ENCODE measurements at regions not wholly inside any gene's neighbourhood (a gene's known extent, or its start where the extent isn't known, plus 50 kb on each side); places are given as distances from the start of the nearest gene placed in this dataset.

DNA sequence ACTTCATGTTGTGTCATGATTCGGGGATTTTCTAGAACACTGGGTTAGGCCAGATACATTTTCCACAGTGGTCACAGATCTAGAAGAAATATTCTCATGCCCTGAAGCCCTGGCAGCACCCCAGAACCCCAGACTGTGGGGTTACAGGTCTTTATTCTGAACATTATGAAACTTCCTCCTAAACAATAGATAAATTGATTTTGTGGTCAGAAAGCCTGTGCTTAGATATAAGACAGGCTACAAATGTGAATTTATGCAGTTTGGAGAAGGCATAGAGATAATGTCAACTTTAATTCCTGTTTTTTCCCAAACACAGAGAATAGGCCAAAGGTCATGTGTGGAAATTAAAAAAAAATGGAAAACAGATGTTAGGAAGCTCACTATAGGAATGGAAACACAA lies 492.9 kb downstream of the SPRY1 start:
- H3K27me3 ChIP-seq (ENCODE audit: control insufficient read depth, extremely low read depth, insufficient read depth, low read length) = no peaks in the 10 kb centered on the region
- FAIRE-seq (no peak), DNase-seq (ENCODE audit: low read depth, low spot score) (no peak)

GRCh38 chr4:123890889-123891288 lies 494.3 kb downstream of the SPRY1 start:
- no peaks in the 10 kb centered on the region for H3K27me3 ChIP-seq (ENCODE audit: control insufficient read depth, extremely low read depth, insufficient read depth, low read length)
- no peaks in the 10 kb centered on the region for H3K4me1 ChIP-seq (ENCODE audit: control insufficient read depth, extremely low read depth, insufficient read depth, low read length)
- dilution Hi-C loops (cut with MboI; ENCODE audit: extremely low pct_ligation_motif_present, low sequenced_read_pairs) = no loop called here
- FAIRE-seq (no peak), DNase-seq (ENCODE audit: low read depth, low spot score) (no peak)
- no peak overlapping the region for H3K4me2 ChIP-seq (ENCODE audit: control insufficient read depth, extremely low read depth, insufficient read depth, low read depth, low read length)
- H4K20me1 ChIP-seq (ENCODE audit: control insufficient read depth, extremely low read depth, insufficient read depth, low read length) = no peaks in the 10 kb centered on the region
- H3K9me1 ChIP-seq (ENCODE audit: control insufficient read depth, extremely low read depth, insufficient read depth, low read length) = no peaks in the 10 kb centered on the region
- TF ChIP-seq EZH2 (IDR thresholded peaks at IDR 0.05; ENCODE audit: low read length) = no peak
- TF ChIP-seq, protein P1, sequence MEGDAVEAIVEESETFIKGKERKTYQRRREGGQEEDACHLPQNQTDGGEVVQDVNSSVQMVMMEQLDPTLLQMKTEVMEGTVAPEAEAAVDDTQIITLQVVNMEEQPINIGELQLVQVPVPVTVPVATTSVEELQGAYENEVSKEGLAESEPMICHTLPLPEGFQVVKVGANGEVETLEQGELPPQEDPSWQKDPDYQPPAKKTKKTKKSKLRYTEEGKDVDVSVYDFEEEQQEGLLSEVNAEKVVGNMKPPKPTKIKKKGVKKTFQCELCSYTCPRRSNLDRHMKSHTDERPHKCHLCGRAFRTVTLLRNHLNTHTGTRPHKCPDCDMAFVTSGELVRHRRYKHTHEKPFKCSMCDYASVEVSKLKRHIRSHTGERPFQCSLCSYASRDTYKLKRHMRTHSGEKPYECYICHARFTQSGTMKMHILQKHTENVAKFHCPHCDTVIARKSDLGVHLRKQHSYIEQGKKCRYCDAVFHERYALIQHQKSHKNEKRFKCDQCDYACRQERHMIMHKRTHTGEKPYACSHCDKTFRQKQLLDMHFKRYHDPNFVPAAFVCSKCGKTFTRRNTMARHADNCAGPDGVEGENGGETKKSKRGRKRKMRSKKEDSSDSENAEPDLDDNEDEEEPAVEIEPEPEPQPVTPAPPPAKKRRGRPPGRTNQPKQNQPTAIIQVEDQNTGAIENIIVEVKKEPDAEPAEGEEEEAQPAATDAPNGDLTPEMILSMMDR (optimal IDR thresholded peaks at IDR 0.05 in 1 of 3, IDR thresholded peaks at IDR 0.05 in 1 of 3, conservative IDR thresholded peaks at IDR 0.05 in 1 of 3; ENCODE audit: extremely low read depth in 1 of 3, insufficient read depth in 2 of 3, low read length in 3 of 3) = no peak
- no peak overlapping the region for H3K9ac ChIP-seq (ENCODE audit: control insufficient read depth, extremely low read depth, insufficient read depth, low read length)
- no peak overlapping the region for H2AFZ ChIP-seq (ENCODE audit: control insufficient read depth, low read length)
- no peaks in the 10 kb centered on the region for H3K36me3 ChIP-seq (ENCODE audit: control insufficient read depth in 2 of 2, extremely low read depth in 1 of 2, insufficient read depth in 2 of 2, low read length in 2 of 2)
- H3K9me3 ChIP-seq (ENCODE audit: control insufficient read depth, low read depth, low read length) = no peaks in the 10 kb centered on the region
- no peak overlapping the region for H3K27ac ChIP-seq (ENCODE audit: control insufficient read depth, insufficient read depth, low read length)
- no peaks in the 10 kb centered on the region for H3K79me2 ChIP-seq (ENCODE audit: control insufficient read depth, insufficient read depth, low read length)
- no peak overlapping the region for H3K4me3 ChIP-seq (ENCODE audit: control insufficient read depth in 2 of 3, extremely low read depth in 1 of 3, insufficient read depth in 2 of 3, low read depth in 1 of 3, low read length in 3 of 3)

More for the DNA sequence above, 492.9 kb downstream of the SPRY1 start:
- no peaks in the 10 kb centered on the region for H3K79me2 ChIP-seq (ENCODE audit: control insufficient read depth, insufficient read depth, low read length)
- H3K36me3 ChIP-seq (ENCODE audit: control insufficient read depth in 2 of 2, extremely low read depth in 1 of 2, insufficient read depth in 2 of 2, low read length in 2 of 2) = no peaks in the 10 kb centered on the region
- H3K27ac ChIP-seq (ENCODE audit: control insufficient read depth, insufficient read depth, low read length) = no peak overlapping the region
- H4K20me1 ChIP-seq (ENCODE audit: control insufficient read depth, extremely low read depth, insufficient read depth, low read length) = no peaks in the 10 kb centered on the region
- H3K4me2 ChIP-seq (ENCODE audit: control insufficient read depth, extremely low read depth, insufficient read depth, low read depth, low read length) = no peak overlapping the region
- H3K9ac ChIP-seq (ENCODE audit: control insufficient read depth, extremely low read depth, insufficient read depth, low read length) = no peak overlapping the region
- H3K9me1 ChIP-seq (ENCODE audit: control insufficient read depth, extremely low read depth, insufficient read depth, low read length) = no peaks in the 10 kb centered on the region
- dilution Hi-C loops (cut with MboI; ENCODE audit: extremely low pct_ligation_motif_present, low sequenced_read_pairs) = no loop called here
- H2AFZ ChIP-seq (ENCODE audit: control insufficient read depth, low read length) = no peak overlapping the region
- TF ChIP-seq, protein P1 (optimal IDR thresholded peaks at IDR 0.05 in 1 of 3, IDR thresholded peaks at IDR 0.05 in 1 of 3, conservative IDR thresholded peaks at IDR 0.05 in 1 of 3; ENCODE audit: extremely low read depth in 1 of 3, insufficient read depth in 2 of 3, low read length in 3 of 3) = no peak
- no peak for TF ChIP-seq EZH2 (IDR thresholded peaks at IDR 0.05; ENCODE audit: low read length)
- no peak overlapping the region for H3K4me3 ChIP-seq (ENCODE audit: control insufficient read depth in 2 of 3, extremely low read depth in 1 of 3, insufficient read depth in 2 of 3, low read depth in 1 of 3, low read length in 3 of 3)
- H3K9me3 ChIP-seq (ENCODE audit: control insufficient read depth, low read depth, low read length) = no peaks in the 10 kb centered on the region
- no peaks in the 10 kb centered on the region for H3K4me1 ChIP-seq (ENCODE audit: control insufficient read depth, extremely low read depth, insufficient read depth, low read length)
